DND-41 (cell line): ENCODE measurements at regions not wholly inside any gene's neighbourhood (a gene's known extent, or its start where the extent isn't known, plus 50 kb on each side); places are given as distances from the start of the nearest gene placed in this dataset.

Source experiments
- ATAC-seq: fragments of 200-7000 bp; cut with Tn5 transposase; 3 replicates; pipeline ENCODE4 v1.9.1; 2021; ENCODE audit warnings: low read depth; ENCODE audit not compliant: insufficient read depth
- DNase-seq: peaks from one replicate; pipeline ENCODE4 v3.0.0-alpha.2; 2020
- H2AFZ ChIP-seq: 2 replicates; pipeline ENCODE4 v1.6.0; 2012; ENCODE audit warnings: low read depth, low read length
- H3K27ac ChIP-seq: 2 replicates; pipeline ENCODE4 v1.5.1; 2012; ENCODE audit warnings: low read length, inconsistent platforms
- H3K27me3 ChIP-seq: fragments of 200-600 bp; sonication (generic); 2 replicates; pipeline ENCODE4 v1.6.0; 2012; ENCODE audit warnings: low read length, mild to moderate bottlenecking, inconsistent platforms; ENCODE audit not compliant: insufficient read depth, poor library complexity
- H3K36me3 ChIP-seq: 2 replicates; pipeline ENCODE4 v1.5.1; 2012; ENCODE audit warnings: low read length, inconsistent platforms; ENCODE audit not compliant: insufficient read depth
- H3K4me1 ChIP-seq: 2 replicates; pipeline ENCODE4 v1.5.1; 2012; ENCODE audit warnings: mild to moderate bottlenecking, low read length; ENCODE audit not compliant: insufficient read depth
- H3K4me2 ChIP-seq: 2 replicates; pipeline ENCODE4 v1.6.0; 2012; ENCODE audit warnings: mild to moderate bottlenecking, moderate library complexity, low read length, inconsistent platforms; ENCODE audit not compliant: insufficient read depth
- H3K4me3 ChIP-seq, 2 experiments: fragments of 200-600 bp in 1 of 2; shearing (Covaris generic) in 1 of 2; 2 replicates each; pipeline ENCODE4 v1.5.1; 2012 to 2016; ENCODE audit warnings: inconsistent platforms in 2 of 2, low read length in 2 of 2, mild to moderate bottlenecking in 2 of 2, low read depth in 1 of 2, moderate library complexity in 1 of 2
- H3K79me2 ChIP-seq: 2 replicates; pipeline ENCODE4 v1.6.0; 2012; ENCODE audit warnings: low read length, inconsistent platforms; ENCODE audit not compliant: insufficient read depth
- H3K9ac ChIP-seq: 2 replicates; pipeline ENCODE4 v1.6.0; 2012; ENCODE audit warnings: low read depth, mild to moderate bottlenecking, inconsistent platforms, low read length, moderate library complexity
- H3K9me3 ChIP-seq: 2 replicates; pipeline ENCODE4 v1.5.1; 2012; ENCODE audit warnings: low read length, moderate library complexity, mild to moderate bottlenecking, inconsistent platforms; ENCODE audit not compliant: insufficient read depth, severe bottlenecking
- H4K20me1 ChIP-seq: 2 replicates; pipeline ENCODE4 v1.6.0; 2012; ENCODE audit warnings: low read length; ENCODE audit not compliant: insufficient read depth
- CTCF ChIP-seq: IDR thresholded peaks from 2 replicates; pipeline ENCODE4 v1.5.1; 2012; ENCODE audit warnings: borderline replicate concordance, low read length, moderate library complexity, mild to moderate bottlenecking; ENCODE audit not compliant: poor library complexity, severe bottlenecking; ENCODE audit errors: extremely low read depth
- EZH2 ChIP-seq: IDR thresholded peaks from 3 replicates; pipeline ENCODE4 v1.6.1; 2012; ENCODE audit warnings: borderline replicate concordance, low read depth, mild to moderate bottlenecking, moderate library complexity, low read length, inconsistent platforms; ENCODE audit not compliant: severe bottlenecking

GRCh38 chr7:136067277-136067676 lies 90.1 kb upstream of the MTPN start:
- H3K4me3 ChIP-seq, result no peak overlapping the region
- no peaks in the 10 kb centered on the region for H3K36me3 ChIP-seq
- no peak overlapping the region for H3K27ac ChIP-seq
- H3K4me2 ChIP-seq, result no peak overlapping the region
- H3K9ac ChIP-seq, result no peak overlapping the region
- DNase-seq (no peak), ATAC-seq (no peak)
- no peaks in the 10 kb centered on the region for H3K79me2 ChIP-seq
- TF ChIP-seq CTCF (no peak), EZH2 (no peak)
- no peaks in the 10 kb centered on the region for H4K20me1 ChIP-seq
- H3K4me1 ChIP-seq, result no peaks in the 10 kb centered on the region
- no peaks in the 10 kb centered on the region for H3K27me3 ChIP-seq
- no peaks in the 10 kb centered on the region for H3K9me3 ChIP-seq
- no peak overlapping the region for H2AFZ ChIP-seq

- Histone ChIP-seq H3K27me3 (no peaks in the 10 kb centered on the region), H4K20me1 (no peaks in the 10 kb centered on the region), H3K4me2 (no peak overlapping the region), H3K79me2 (no peaks in the 10 kb centered on the region), H3K9ac (no peak overlapping the region), H2AFZ (no peak overlapping the region), H3K4me1 (no peaks in the 10 kb centered on the region), H3K9me3 (no peaks in the 10 kb centered on the region), H3K36me3 (no peaks in the 10 kb centered on the region), H3K4me3 (no peak overlapping the region), H3K27ac (no peak overlapping the region)
- no peak for TF ChIP-seq CTCF
- TF ChIP-seq EZH2, result no peak
- ATAC-seq (no peak), DNase-seq (no peak)
Observed at GRCh38 chr7:136066304-136067143, 89.4 kb upstream of the MTPN start.

GRCh38 chr7:136064627-136065237 lies 87.6 kb upstream of the MTPN start:
- ATAC-seq (no peak), DNase-seq (no peak)
- Histone ChIP-seq H3K27me3 (no peaks in the 10 kb centered on the region), H3K27ac (no peak overlapping the region), H3K79me2 (no peaks in the 10 kb centered on the region), H3K4me1 (no peaks in the 10 kb centered on the region), H3K4me3 (no peak overlapping the region), H3K36me3 (no peaks in the 10 kb centered on the region), H3K9ac (no peak overlapping the region), H3K4me2 (no peak overlapping the region), H4K20me1 (no peaks in the 10 kb centered on the region), H2AFZ (no peak overlapping the region), H3K9me3 (no peaks in the 10 kb centered on the region)
- TF ChIP-seq EZH2 (no peak), CTCF (no peak)
